ENCODE measurements at regions not wholly inside any gene's neighbourhood (a gene's known extent, or its start where the extent isn't known, plus 50 kb on each side); places are given as distances from the start of the nearest gene placed in this dataset.

DNA sequence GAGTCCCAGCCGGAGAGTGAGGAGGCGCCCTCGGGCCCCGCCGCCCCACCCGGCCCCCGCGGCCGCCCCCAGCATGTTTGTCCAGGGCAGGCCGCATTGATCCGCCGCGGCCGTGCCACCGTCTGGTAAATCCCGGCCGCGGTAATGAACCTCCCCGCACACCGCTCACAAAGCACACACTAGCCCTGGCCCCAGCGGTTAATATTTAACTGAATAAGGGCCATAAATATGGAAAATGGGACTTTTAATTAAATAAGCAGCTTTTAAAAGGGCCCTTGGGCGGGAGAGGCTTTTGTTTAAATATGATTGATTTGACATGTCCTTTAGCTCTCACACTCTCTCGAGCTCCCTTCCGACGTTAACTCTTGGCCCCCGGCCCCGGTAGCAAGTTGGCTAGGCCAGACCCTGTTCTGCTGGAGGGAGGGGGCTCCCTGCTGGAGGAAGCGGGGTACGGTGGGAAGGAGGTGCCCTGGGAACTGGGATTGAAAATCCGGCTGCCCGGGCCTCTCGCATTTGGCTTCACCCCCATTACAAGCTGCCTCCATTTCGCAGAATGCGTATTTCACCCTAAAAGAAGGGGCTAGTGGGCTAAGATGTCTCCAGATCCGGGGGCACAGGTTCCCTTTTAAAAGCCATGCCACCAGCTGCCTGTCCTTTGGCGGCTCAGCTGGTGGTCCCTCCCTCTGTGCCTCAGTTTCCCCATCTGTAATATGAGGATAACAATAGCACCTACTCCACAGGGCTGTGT lies 199.8 kb downstream of the RBM19 start:
- no peak for DNase-seq (ENCODE audit: low spot score)

DNA sequence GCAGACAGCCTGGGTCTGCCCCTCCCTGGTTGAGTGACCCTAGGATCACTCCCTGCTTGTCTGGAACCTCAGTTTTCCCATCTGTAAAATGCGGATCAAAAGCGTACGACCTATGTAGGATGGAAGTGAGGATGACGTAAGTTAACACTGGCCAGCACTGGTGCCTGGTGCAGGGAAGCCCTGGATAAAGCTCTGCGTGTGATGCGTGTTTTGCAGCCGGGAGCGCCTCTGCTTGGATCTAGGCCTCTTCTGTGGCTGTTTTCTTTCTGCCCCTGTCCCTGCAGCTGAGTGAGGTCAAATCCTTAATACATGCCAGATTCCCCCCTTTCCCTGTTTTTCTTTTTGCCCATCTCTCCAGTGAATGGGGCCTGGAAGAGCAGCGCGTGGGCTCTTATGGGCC lies 201.5 kb downstream of the RBM19 start:
- no peak for DNase-seq (ENCODE audit: low spot score)

DNA sequence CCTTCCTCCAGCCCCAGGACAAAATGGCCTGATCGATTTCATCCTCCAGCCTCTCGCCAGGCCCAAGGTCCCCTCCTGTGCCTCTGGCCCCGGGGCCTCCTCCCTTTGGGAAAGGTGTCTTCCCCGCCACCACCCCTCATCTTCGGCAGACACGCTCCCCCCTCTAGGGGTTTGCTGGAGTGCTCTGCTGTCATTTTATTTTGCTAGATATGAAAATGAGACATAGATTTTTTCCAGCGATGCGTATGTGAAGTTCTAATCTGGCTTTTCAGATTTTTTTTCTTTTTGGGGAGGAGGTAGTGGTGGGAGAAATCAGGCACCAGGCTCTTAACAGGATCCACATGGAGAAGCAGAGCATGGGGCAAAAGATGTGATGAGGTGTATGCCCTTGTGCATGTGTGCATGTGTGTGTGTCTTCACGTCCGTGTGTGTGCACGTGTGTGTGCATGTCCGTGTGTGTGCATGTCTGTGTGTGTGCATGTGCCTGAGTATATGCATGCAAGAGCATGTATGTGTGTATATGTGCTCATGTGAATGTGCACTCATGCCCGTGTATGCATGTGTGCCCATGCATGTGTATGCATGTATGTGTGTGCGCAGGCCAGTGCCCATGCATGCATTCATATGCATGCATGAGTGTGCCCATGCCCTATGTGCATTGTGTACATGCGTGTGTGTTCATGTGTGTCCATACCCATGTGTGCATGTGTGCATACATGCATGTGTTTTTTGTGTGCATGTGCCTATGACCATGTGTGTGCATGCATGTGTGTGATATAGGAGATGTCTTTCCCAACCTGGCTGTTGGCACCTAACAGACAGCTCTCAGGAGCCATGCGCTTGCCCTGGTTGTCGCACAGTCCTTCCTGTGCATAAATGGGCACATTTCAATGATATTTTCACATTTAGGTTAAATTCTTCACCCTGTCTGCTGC lies 203.0 kb downstream of the RBM19 start:
- no peak for DNase-seq (ENCODE audit: low spot score)

DNA sequence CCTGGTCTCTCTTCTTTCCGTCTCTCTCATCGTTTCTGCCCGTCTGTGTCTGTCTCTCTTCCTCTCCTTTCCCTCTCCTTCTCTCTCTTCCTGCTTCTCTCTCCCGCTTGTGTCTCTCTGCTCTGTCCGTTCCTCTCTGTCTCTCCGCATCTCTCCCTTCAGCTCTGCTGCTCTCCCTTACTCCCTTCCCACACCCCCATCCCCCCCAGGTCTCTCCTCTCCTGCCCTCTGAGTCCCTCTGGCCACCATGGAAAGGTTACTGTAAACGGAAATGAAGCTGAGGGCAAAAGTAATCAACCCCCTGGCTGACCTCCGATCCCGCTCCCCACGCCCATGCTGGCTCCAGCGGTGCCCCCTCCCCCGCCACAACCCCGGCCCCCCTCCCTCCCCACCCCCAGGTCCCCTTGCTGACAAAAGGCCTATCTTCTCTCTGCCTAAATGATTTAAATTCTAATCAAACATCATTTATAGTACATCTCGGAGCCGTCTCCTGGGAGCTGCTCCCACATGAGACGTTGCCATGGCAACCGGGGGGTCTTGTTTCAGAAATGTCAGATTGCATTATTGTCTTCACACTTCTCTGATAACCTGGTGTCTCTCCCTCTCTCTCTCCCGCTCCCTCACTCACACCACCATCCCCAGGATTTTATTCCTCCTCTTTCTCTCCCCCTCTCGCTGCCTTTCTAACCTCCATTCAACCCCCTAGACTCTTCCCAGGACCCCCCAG lies 203.8 kb downstream of the RBM19 start:
- DNase-seq (ENCODE audit: low spot score), result no peak

DNA sequence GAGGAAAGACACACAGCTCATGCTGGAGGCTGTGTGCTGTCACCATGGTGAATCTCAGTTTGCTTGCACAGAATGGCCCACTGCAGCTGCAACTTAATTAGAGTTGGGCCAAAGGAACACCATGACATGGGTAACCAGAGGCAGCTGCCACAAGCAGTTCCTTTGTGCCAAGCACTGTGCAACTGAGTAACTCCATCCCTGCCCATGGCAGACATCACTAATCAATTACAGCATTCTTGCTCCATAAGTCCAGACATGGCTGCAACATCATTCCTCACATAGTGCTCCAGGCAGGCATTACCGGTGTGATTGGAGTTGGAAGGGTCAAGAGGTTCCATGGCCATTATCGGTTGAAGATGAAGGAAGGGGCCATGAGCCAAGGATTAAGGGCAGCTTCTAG lies 207.0 kb downstream of the RBM19 start:
- no peak for DNase-seq (ENCODE audit: low spot score)

DNA sequence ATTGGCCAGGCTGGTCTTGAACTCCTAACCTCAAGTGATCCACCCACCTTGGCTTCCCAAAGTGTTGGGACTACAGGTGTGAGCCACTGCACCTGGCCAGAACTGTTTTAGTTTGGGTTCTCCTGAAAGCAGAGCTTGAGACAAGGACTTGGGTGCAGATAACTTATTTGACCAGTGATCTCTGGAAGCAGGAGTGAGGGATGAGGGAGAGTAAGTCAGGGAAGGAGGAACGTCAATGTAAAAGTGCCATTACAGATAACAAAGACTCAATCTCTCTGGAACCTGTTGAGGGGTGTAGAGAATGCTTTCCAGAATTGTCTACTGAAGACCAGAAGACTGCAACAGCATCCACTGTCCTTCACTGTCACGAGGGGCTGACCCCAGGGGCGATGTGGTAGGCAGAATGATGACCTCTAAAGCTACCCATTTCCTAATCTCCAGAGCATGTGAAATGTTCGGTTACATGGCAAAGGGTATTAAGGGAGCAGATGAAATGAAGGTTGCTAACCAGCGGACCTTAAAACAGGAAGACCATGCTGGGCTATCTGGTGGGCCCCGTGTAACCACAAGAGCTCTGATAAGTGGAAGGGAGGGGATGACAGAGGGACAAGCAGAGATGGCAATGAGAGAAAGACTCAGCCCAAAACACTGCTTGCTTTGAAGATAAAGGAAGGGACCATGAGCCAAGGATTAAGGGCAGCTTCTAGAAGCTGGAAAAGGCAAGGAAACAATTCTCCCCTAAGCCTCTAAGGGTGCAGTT lies 207.8 kb downstream of the RBM19 start:
- no peak for DNase-seq (ENCODE audit: low spot score)

DNA sequence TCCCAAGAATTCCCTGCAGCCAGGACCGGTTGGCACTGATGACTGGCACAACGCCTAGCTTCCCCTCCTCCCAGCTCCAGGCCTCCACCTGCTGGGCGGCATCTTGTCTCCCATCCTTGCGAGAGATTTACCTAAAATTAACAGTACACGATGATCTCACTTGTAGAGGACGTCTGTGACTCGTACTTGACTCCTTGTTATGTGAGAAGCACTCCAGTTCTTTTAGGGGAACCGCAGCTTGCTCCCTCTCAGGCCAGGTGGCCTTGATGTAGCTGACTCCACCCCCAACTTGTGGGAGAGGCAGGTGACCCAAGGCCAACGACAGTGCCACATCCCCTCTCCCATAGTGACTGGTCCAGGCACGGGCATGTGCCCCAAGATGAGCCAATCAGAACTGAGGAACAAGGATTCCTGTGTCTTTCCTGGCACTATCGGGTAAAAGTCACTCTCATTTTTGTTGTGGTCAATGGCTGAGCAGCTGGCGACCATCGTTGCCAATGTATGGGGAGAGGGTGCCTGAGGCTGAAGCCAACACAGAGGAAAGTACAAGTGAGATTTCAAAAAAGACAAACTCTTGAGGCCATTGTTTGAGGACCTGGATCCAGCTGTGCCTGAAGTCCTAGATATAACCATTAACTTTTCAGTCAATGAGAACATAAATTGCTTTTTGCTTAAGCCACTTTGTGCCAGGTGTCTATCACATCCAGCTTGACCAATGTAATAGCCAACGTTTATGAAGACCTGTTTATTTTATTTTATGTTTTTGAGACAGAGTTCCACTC lies 208.7 kb downstream of the RBM19 start:
- DNase-seq (ENCODE audit: low spot score), result no peak

DNA sequence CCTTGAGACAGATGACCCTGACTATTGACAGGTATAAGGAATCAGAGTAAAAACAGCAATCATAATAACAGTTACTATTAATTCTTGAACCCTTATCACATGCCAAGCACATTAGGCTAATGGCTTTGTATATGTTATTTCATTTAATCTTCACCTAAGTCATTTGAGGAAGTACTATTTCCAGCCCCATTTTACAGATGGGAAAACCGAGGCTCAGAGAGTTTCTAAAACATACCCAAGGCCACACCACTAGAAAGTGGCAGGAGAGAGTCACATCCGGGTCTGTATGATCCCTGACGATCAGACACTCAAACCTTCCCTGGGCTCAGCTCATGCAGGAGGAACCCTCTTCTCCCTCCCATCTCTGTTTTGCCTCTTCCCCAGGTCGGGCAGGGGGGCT lies 209.5 kb downstream of the RBM19 start:
- DNase-seq (ENCODE audit: low spot score), result no peak

DNA sequence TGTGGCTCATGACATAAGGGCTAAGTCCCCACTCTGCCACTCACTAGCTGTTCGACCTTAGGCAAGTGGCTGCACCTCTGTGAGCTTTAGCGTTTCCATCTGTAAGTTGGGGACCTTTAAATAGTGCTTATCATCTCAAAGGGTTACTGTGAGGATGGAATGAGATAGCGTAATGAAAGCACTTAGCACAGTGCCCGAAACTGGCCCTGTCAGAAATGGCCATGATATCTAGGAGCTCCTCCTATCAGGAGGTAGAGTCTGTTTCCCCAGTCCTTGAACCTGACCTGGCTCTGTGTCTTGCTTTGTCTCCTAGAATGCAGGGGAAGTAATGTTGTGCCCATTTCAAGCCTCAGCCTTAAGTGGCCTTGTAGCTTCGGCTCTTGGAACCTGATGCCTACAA lies 211.0 kb downstream of the RBM19 start:
- DNase-seq (ENCODE audit: low spot score), result no peak

DNA sequence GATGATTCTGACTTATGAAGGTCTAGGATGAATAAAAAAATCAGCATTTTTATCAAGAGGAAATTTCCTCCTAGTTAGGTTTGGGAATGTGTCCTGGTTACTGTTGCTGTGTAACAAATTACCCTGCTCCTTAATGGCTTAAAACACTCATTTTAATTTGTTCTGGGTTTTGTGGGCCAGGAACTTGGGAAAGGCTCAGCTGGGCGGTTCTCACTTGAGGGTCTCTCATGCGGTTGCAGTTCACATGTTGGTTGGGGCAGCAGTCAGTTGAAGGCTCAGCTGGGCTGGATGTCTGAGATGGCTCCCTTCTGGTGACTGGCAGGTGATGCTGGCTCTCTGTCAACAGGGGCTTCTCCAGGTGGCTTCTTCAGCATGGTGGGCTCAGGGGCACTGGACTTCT lies 214.6 kb downstream of the RBM19 start:
- no peak for DNase-seq (ENCODE audit: low spot score)

DNA sequence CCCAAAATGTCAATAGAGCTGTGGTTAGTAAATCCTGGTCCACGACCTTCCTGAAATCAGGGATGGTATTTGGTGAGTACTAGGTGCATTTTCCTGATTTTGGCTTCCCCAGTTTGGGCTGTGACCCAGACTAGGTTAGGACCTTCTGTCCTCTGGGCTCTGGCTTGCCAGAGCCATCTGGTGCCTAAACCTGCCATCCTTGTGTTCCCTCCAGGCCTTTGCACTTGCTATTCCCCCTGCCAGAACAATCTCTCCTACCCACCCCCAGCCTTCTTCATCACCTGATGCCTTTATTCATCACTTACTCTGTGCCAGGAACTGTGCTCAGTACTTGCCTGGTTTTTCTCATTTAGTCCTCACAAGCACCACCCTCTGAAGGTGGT lies 216.7 kb downstream of the RBM19 start:
- DNase-seq (ENCODE audit: low spot score), result no peak

DNA sequence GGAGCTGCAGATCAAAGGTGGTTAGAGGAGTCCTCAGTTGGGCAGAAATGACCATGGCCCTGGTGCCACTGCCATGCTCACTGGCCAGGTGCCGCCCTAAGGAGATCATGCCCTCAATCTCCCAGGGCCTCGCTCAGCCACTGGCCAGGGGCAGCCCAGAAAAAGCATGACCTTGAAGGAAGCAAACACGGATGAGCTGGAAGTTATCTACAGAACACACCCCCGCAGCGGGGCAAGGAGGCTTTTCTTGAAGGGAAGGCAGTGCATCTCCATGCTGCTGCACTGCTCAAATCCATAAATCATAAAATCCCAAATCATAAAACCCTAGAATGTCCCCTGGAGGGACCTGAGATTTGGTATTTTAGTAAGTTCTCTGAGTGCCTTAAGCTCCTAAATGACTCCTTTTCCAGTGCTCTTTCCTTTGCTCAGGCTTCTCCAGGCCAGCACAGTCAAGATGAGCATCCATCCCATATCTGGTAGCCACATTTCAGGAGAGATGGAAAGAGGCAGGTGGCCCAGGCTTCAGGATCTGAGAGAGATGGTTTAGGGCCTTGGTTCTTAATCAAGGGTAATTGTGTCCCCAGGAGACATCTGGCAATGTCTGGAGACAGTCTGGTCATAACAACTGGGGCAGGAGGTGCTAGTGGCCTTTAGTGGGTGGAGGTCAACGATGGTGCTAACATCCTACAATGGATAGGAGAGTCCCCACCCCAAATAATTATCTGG lies 217.3 kb downstream of the RBM19 start:
- DNase-seq (ENCODE audit: low spot score), result no peak

DNA sequence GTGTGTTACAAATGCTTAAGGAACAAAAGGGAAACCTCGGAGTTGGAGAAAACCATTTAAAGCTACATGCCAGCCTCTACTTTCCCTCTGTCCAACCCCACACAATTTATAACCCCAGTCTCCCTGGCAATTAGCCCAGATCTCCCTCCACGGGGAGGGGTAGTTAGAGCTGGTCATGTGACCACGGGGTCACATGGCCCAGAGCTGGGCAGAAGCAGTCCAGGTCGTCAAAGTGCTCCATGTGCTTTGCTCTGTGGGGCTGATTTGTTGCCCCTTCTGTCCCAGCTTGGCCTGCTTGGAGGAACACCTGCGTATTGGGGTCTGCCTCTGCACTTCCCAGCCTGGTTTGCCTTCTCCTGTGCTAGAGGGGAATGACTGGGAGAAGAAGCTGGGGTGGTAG lies 219.1 kb downstream of the RBM19 start:
- no peak for DNase-seq (ENCODE audit: low spot score)

DNA sequence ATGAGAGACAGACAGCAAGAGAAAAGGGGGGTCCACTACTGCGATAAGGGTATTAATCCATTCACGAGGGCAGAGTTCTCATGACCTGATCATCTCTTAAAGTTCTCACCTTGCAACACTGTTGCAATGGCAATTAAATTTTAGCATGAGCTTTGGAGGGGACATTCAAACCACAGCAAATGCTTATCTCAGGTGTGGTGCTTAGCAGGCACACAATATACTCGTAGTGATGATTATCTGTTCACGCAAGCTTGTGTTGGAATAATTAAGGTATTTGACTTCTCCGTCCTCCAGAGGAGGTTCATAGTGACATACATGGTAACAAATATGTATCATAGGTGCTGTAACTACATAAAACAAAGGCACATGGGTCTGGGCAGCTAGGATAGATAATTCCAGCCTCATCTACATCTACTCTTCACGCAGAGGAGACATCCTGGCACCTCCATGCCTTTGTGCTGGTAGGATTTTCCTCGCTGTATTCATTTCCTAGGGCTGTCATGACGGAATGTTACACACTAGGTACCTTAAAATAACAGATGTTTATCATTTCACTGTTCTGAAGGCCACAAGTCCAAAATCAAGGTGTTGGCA lies 221.2 kb downstream of the RBM19 start:
- DNase-seq (ENCODE audit: low spot score), result no peak

DNA sequence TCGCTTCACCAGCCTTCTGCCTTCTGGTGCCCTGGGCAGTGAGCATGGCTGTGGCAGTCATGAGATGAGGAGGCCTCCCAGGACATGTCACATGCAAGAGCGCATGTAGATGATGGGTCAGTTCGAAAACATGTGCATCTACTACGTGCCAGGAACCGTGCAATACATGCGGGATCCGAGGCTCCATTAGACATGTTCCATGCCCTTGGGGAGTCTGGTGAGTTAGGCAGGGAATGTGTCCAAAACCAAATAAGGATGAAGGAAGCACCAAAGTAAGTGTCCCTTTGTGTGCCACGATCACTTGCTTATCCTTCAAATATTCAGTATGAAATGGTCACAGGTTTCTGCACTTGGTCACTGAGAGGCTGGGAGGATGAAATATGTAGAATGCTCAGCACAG lies 223.3 kb downstream of the RBM19 start:
- DNase-seq (ENCODE audit: low spot score), result no peak

DNA sequence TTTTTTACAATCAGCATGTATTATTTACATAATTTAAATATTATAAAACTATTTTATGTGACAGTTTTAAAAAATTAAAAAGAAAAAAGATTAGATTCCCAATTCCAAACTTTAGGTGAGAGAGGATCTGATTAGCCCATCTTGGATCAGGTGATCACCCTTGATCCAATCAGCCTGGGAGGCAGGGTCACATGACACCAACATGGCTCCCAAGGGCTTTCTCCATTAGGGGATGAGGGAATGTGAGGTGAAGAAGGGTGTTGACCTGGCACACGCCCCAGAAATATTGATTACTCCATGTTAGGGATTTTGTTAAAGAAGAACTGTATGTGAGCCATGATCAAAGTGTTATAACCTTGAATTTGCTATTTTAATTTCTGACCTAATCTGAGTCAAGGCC lies 225.4 kb downstream of the RBM19 start:
- DNase-seq (ENCODE audit: low spot score), result no peak

DNA sequence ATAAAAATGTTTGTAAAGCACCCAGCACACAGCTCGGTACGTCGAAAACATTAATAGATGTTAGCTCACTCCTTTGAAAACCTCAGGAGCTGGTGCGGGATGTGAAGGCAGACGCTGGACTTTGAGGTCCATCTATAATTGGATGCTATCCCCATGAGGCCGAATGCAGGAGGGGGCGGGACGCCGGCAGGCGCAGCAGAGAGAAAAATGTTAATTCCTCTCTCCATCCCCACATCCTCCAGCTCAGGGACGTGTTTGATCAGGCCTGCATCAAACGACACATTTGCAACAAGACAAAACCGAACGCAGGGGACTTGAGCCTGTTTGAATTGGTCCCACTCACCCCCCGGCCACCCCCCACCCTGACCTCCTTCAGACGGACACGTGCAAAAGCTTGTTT lies 231.0 kb downstream of the RBM19 start:
- no peak for DNase-seq (ENCODE audit: low spot score)

DNA sequence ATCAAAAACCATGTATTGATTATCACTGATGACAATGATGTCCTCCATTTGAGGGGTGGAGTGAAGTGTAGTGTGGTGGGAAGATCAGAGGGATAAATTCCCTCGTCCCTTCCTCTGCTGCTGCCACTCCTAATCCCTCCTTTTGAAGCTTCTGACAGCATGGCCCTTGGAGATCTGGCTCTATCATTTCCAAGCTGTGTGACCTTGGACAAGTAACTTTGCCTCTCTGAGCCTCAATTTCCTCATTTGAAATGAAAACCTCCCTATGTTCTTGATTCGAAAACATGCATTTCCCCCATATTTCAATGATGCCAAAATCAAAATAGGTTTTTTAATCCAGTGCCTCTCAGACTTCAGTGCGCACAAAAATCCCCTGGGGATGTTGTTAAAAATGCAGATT lies 231.6 kb downstream of the RBM19 start:
- DNase-seq (ENCODE audit: low spot score), result no peak

DNA sequence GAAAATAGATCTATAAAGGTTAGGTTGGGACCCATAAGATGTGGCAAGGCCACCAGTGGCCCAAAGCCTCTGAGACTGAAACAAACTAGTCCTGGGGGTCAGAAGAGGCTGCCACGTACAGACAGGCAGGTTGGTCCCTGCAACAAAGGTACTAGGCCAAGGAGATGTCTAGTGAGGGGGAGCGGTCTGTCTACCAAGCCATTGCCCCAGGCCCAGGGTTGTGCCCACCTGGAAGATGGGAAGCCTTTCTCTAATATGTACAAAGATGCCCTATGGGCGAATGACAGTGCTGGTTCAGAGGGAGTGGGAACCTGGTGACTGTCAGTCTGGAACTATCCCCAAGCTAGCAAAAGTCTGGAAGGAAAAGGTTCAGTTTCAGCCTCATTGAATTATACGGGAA lies 233.2 kb downstream of the RBM19 start:
- DNase-seq (ENCODE audit: low spot score), result no peak

DNA sequence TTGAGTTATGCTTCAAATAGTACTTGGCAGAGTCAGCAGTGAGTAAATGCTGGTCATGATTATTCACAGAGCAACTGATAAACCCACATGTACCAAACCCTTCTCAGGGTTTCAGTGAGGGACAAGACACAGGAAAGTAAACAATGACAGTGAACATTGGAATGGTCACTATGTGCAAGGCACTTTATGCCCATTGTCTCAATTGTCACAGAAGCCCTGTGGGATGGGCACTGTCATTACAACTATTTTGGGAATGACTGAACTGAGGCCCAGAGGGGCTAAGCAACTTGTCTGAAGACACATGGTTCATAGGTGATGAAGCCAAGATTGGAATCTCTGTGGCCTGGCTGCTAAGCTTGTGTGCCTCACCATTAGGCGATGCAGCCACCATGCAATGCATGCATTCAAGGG lies 238.5 kb downstream of the RBM19 start:
- peak; percentile 67 for DNase-seq (ENCODE audit: low spot score)

All from hepatic stellate cell (primary cell).